ENCODE measurements at regions not wholly inside any gene's neighbourhood (a gene's known extent, or its start where the extent isn't known, plus 50 kb on each side); places are given as distances from the start of the nearest gene placed in this dataset.
"Not testable (repeated sequence)": the region's sequence is repeated elsewhere in the genome, so short reads cannot be mapped to it uniquely, and the experiment has no call there.

GRCh38 chr20:11995805-11996567, 78.3 kb downstream of the BTBD3 start:
- no peaks in the 10 kb centered on the region for H3K27me3 Mint-ChIP-seq (ENCODE audit: low read depth, unreplicated experiment)
- Histone ChIP-seq H3K79me2 (ENCODE audit: insufficient read depth, low read length) (no peaks in the 10 kb centered on the region), H3K9me3 (ENCODE audit: insufficient read depth, low read depth, low read length) (no peaks in the 10 kb centered on the region), H3K4me3 (ENCODE audit: insufficient read depth, low read depth, low read length) (no peak overlapping the region), H3K27me3 (ENCODE audit: insufficient read depth, low read length) (no peaks in the 10 kb centered on the region), H2AFZ (ENCODE audit: low read depth, low read length) (no peak overlapping the region), H3K36me3 (ENCODE audit: insufficient read depth, low read length) (no peaks in the 10 kb centered on the region), H4K20me1 (ENCODE audit: insufficient read depth, low read length) (no peaks in the 10 kb centered on the region), H3K4me1 (ENCODE audit: insufficient read depth, low read length) (no peaks in the 10 kb centered on the region), H3K9ac (ENCODE audit: low read length) (no peak overlapping the region), H3K4me2 (ENCODE audit: low read length) (no peak overlapping the region), H3K27ac (ENCODE audit: low read depth, low read length) (no peak overlapping the region)
- TF ChIP-seq CTCF (IDR thresholded peaks at IDR 0.05; ENCODE audit: insufficient read depth, low read depth, low read length) (no peak), EZH2 (IDR thresholded peaks at IDR 0.05; ENCODE audit: insufficient read depth, low read length) (no peak)
- DNase-seq (ENCODE audit: low read depth) = peak; percentile 3
- peak overlapping the region; percentile 68 for H3K27ac Mint-ChIP-seq (ENCODE audit: unreplicated experiment)
- no peak for FAIRE-seq
- H3K4me1 Mint-ChIP-seq (ENCODE audit: low read depth, unreplicated experiment) = peaks cover 15% of the 10 kb centered on the region
- no peak overlapping the region for H3K4me3 Mint-ChIP-seq (ENCODE audit: unreplicated experiment)
- peaks cover 1% of the 10 kb centered on the region for H3K9me3 Mint-ChIP-seq (ENCODE audit: unreplicated experiment)
- no peaks in the 10 kb centered on the region for H3K36me3 Mint-ChIP-seq (ENCODE audit: low read depth, unreplicated experiment)

GRCh38 chr20:12004776-12005175, 87.1 kb downstream of the BTBD3 start:
- not testable (repeated sequence) for H3K36me3 ChIP-seq (ENCODE audit: insufficient read depth, low read length); H3K27ac ChIP-seq (ENCODE audit: low read depth, low read length); H3K27me3 Mint-ChIP-seq (ENCODE audit: low read depth, unreplicated experiment); H3K9me3 ChIP-seq (ENCODE audit: insufficient read depth, low read depth, low read length); H2AFZ ChIP-seq (ENCODE audit: low read depth, low read length); H4K20me1 ChIP-seq (ENCODE audit: insufficient read depth, low read length); H3K9me3 Mint-ChIP-seq (ENCODE audit: unreplicated experiment); H3K4me3 ChIP-seq (ENCODE audit: insufficient read depth, low read depth, low read length); DNase-seq (ENCODE audit: low read depth); H3K27ac Mint-ChIP-seq (ENCODE audit: unreplicated experiment); H3K4me1 ChIP-seq (ENCODE audit: insufficient read depth, low read length); H3K4me2 ChIP-seq (ENCODE audit: low read length); H3K4me3 Mint-ChIP-seq (ENCODE audit: unreplicated experiment); H3K36me3 Mint-ChIP-seq (ENCODE audit: low read depth, unreplicated experiment); FAIRE-seq; H3K9ac ChIP-seq (ENCODE audit: low read length); H3K4me1 Mint-ChIP-seq (ENCODE audit: low read depth, unreplicated experiment); H3K79me2 ChIP-seq (ENCODE audit: insufficient read depth, low read length); H3K27me3 ChIP-seq (ENCODE audit: insufficient read depth, low read length)

- Histone ChIP-seq H3K9ac (ENCODE audit: low read length) (no peak overlapping the region), H3K9me3 (ENCODE audit: insufficient read depth, low read depth, low read length) (no peaks in the 10 kb centered on the region), H3K4me2 (ENCODE audit: low read length) (no peak overlapping the region), H4K20me1 (ENCODE audit: insufficient read depth, low read length) (no peaks in the 10 kb centered on the region), H3K36me3 (ENCODE audit: insufficient read depth, low read length) (no peaks in the 10 kb centered on the region), H3K79me2 (ENCODE audit: insufficient read depth, low read length) (no peaks in the 10 kb centered on the region), H2AFZ (ENCODE audit: low read depth, low read length) (no peak overlapping the region), H3K27ac (ENCODE audit: low read depth, low read length) (no peak overlapping the region), H3K4me1 (ENCODE audit: insufficient read depth, low read length) (no peaks in the 10 kb centered on the region), H3K27me3 (ENCODE audit: insufficient read depth, low read length) (no peaks in the 10 kb centered on the region), H3K4me3 (ENCODE audit: insufficient read depth, low read depth, low read length) (no peak overlapping the region)
- H3K27ac Mint-ChIP-seq (ENCODE audit: unreplicated experiment) = peak overlapping the region; percentile 1
- TF ChIP-seq EZH2 (IDR thresholded peaks at IDR 0.05; ENCODE audit: insufficient read depth, low read length) = no peak
- peak; percentile 92 for TF ChIP-seq CTCF (IDR thresholded peaks at IDR 0.05; ENCODE audit: insufficient read depth, low read depth, low read length)
- H3K9me3 Mint-ChIP-seq (ENCODE audit: unreplicated experiment) = no peaks in the 10 kb centered on the region
- H3K4me3 Mint-ChIP-seq (ENCODE audit: unreplicated experiment) = no peak overlapping the region
- FAIRE-seq = no peak
- no peaks in the 10 kb centered on the region for H3K4me1 Mint-ChIP-seq (ENCODE audit: low read depth, unreplicated experiment)
- H3K27me3 Mint-ChIP-seq (ENCODE audit: low read depth, unreplicated experiment) = peaks cover 2% of the 10 kb centered on the region
- no peaks in the 10 kb centered on the region for H3K36me3 Mint-ChIP-seq (ENCODE audit: low read depth, unreplicated experiment)
- DNase-seq (ENCODE audit: low read depth) = peak; percentile 10
Measured at GRCh38 chr20:12012241-12013222, 94.8 kb downstream of the BTBD3 start.
